ENCODE measurements at regions not wholly inside any gene's neighbourhood (a gene's known extent, or its start where the extent isn't known, plus 50 kb on each side); places are given as distances from the start of the nearest gene placed in this dataset.

DNA sequence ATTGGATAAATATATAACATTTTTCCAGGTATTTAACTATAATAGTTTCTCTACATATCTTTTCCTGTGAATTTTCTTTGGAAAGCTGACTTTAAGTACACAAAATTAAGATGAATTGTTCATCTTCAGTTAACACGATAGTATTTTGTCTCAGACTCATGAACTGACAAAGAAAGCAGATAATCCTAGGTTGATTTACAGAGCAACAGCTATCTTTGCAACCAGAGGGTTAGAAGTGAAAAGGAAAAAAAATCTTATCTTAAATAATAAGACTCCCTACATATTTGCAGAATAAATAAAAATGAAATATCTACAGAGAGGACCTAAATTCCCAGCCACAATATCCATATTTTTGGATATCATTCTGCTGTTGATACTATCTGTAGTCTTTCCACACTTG, 350.2 kb upstream of the GRM7 start:
- no peaks in the 10 kb centered on the region for H3K4me1 ChIP-seq (ENCODE audit: insufficient read depth, low read length, poor library complexity, severe bottlenecking)
- H3K27ac ChIP-seq (ENCODE audit: low read depth, low read length, poor library complexity, severe bottlenecking) = no peak overlapping the region
- TF ChIP-seq CTCF (conservative IDR thresholded peaks at IDR 0.05; ENCODE audit: low read length) = no peak
- TF ChIP-seq EZH2phosphoT487 (IDR thresholded peaks at IDR 0.05; ENCODE audit: borderline replicate concordance, low read depth, low read length) = no peak
- ChIA-PET POLR2A (no interaction called here), CTCF (ENCODE audit: unreplicated experiment) (no interaction called here)
- no peaks in the 10 kb centered on the region for H3K9me2 ChIP-seq (ENCODE audit: insufficient read depth, low read length)
- H4K20me1 ChIP-seq (ENCODE audit: insufficient read depth, low read length) = no peaks in the 10 kb centered on the region
- no peak for DNase-seq (ENCODE audit: low spot score)
- no peaks in the 10 kb centered on the region for H3K36me3 ChIP-seq (ENCODE audit: insufficient read depth, low read length)
- H3K79me2 ChIP-seq (ENCODE audit: insufficient read depth, low read depth, low read length) = no peaks in the 10 kb centered on the region
- no peak overlapping the region for H2AFZ ChIP-seq (ENCODE audit: low read length)
- no peak overlapping the region for H3K4me3 ChIP-seq (ENCODE audit: low read depth, low read length, poor library complexity, severe bottlenecking)
- intact Hi-C loops (cut with micrococcal nuclease; ENCODE audit: unreplicated experiment) = no loop called here
- H3K9me3 ChIP-seq (ENCODE audit: low read length) = no peaks in the 10 kb centered on the region
- no TSS peak for BruUV-seq (replicated peaks)
- no peak overlapping the region for H3K4me2 ChIP-seq (ENCODE audit: low read length)

GRCh38 chr3:6512172-6512800, 348.6 kb upstream of the GRM7 start:
- no peak for DNase-seq (ENCODE audit: low spot score)
- TF ChIP-seq EZH2phosphoT487 (IDR thresholded peaks at IDR 0.05; ENCODE audit: borderline replicate concordance, low read depth, low read length) (no peak), CTCF (conservative IDR thresholded peaks at IDR 0.05; ENCODE audit: low read length) (no peak)
- CTCF ChIA-PET (ENCODE audit: unreplicated experiment) = no interaction called here
- H2AFZ ChIP-seq (ENCODE audit: low read length) = no peak overlapping the region
- no peaks in the 10 kb centered on the region for H3K4me1 ChIP-seq (ENCODE audit: insufficient read depth, low read length, poor library complexity, severe bottlenecking)
- BruUV-seq (replicated peaks) = no TSS peak
- H3K9me3 ChIP-seq (ENCODE audit: low read length) = no peaks in the 10 kb centered on the region
- POLR2A ChIA-PET = interaction anchor here (0.7 kb wide), 1 partner anchor 21 kb away, joined by 3 read pairs; no protein-coding TSS in a partner anchor
- no peak overlapping the region for H3K4me3 ChIP-seq (ENCODE audit: low read depth, low read length, poor library complexity, severe bottlenecking)
- no peaks in the 10 kb centered on the region for H3K9me2 ChIP-seq (ENCODE audit: insufficient read depth, low read length)
- intact Hi-C loops (cut with micrococcal nuclease; ENCODE audit: unreplicated experiment) = no loop called here
- no peak overlapping the region for H3K4me2 ChIP-seq (ENCODE audit: low read length)
- H3K36me3 ChIP-seq (ENCODE audit: insufficient read depth, low read length) = no peaks in the 10 kb centered on the region
- no peaks in the 10 kb centered on the region for H4K20me1 ChIP-seq (ENCODE audit: insufficient read depth, low read length)
- no peak overlapping the region for H3K27ac ChIP-seq (ENCODE audit: low read depth, low read length, poor library complexity, severe bottlenecking)
- no peaks in the 10 kb centered on the region for H3K79me2 ChIP-seq (ENCODE audit: insufficient read depth, low read depth, low read length)

GRCh38 chr3:6516143-6516542, 344.8 kb upstream of the GRM7 start:
- intact Hi-C loops (cut with micrococcal nuclease; ENCODE audit: unreplicated experiment) = no loop called here
- H3K9me3 ChIP-seq (ENCODE audit: low read length) = no peaks in the 10 kb centered on the region
- ChIA-PET POLR2A (interaction anchor here (0.6 to 1.2 kb wide), 2 partner anchors 72 to 196 kb away, joined by 3 read pairs; no protein-coding TSS in a partner anchor), CTCF (ENCODE audit: unreplicated experiment) (no interaction called here)
- no peaks in the 10 kb centered on the region for H3K9me2 ChIP-seq (ENCODE audit: insufficient read depth, low read length)
- H3K79me2 ChIP-seq (ENCODE audit: insufficient read depth, low read depth, low read length) = no peaks in the 10 kb centered on the region
- H3K4me3 ChIP-seq (ENCODE audit: low read depth, low read length, poor library complexity, severe bottlenecking) = no peak overlapping the region
- H3K4me2 ChIP-seq (ENCODE audit: low read length) = no peak overlapping the region
- H2AFZ ChIP-seq (ENCODE audit: low read length) = no peak overlapping the region
- no TSS peak for BruUV-seq (replicated peaks)
- H3K4me1 ChIP-seq (ENCODE audit: insufficient read depth, low read length, poor library complexity, severe bottlenecking) = no peaks in the 10 kb centered on the region
- no peaks in the 10 kb centered on the region for H3K36me3 ChIP-seq (ENCODE audit: insufficient read depth, low read length)
- TF ChIP-seq EZH2phosphoT487 (IDR thresholded peaks at IDR 0.05; ENCODE audit: borderline replicate concordance, low read depth, low read length) = no peak
- no peak for TF ChIP-seq CTCF (conservative IDR thresholded peaks at IDR 0.05; ENCODE audit: low read length)
- DNase-seq (ENCODE audit: low spot score) = no peak
- no peaks in the 10 kb centered on the region for H4K20me1 ChIP-seq (ENCODE audit: insufficient read depth, low read length)
- H3K27ac ChIP-seq (ENCODE audit: low read depth, low read length, poor library complexity, severe bottlenecking) = no peak overlapping the region

All from OCI-LY7 (cell line).